Retinal pigment epithelial cell (primary cell): ENCODE measurements at regions not wholly inside any gene's neighbourhood (a gene's known extent, or its start where the extent isn't known, plus 50 kb on each side); places are given as distances from the start of the nearest gene placed in this dataset.

Experiments used
- DNase-seq: peaks from one replicate; pipeline ENCODE4 v3.0.0-alpha.2; 2010; ENCODE audit warnings: low read depth
- H3K4me3 ChIP-seq: 2 replicates; pipeline ENCODE4 v1.5.1; 2011; ENCODE audit warnings: mild to moderate bottlenecking, low read length, control low read depth, moderate library complexity
- TF ChIP-seq, protein P1 (sequence below): conservative IDR thresholded peaks from 2 replicates; pipeline ENCODE4 v1.5.1; 2011; ENCODE audit warnings: low read depth, low read length, control low read depth, inconsistent platforms

DNA sequence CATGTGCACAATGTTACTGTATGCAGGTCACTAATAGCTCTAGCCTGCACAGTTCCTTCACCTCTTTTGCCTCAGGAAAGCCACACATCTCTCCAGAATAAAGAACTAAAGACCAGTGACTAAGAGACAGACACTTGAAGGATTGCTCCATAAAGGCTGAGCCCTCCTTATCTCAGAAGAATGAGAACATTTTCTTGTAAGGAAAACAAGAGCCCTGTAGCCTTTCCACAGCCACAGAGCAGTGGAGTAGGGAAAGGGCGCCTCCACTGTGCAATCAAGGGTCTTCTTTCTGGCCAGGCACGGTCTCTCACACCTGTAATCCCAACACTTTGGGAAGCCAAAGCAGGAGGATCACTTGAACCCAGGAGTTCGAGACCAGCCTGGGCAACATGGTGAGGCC lies 202.6 kb upstream of the TMEM45B start:
- H3K4me3 ChIP-seq = no peak overlapping the region
- DNase-seq = no peak
- TF ChIP-seq, protein P1, sequence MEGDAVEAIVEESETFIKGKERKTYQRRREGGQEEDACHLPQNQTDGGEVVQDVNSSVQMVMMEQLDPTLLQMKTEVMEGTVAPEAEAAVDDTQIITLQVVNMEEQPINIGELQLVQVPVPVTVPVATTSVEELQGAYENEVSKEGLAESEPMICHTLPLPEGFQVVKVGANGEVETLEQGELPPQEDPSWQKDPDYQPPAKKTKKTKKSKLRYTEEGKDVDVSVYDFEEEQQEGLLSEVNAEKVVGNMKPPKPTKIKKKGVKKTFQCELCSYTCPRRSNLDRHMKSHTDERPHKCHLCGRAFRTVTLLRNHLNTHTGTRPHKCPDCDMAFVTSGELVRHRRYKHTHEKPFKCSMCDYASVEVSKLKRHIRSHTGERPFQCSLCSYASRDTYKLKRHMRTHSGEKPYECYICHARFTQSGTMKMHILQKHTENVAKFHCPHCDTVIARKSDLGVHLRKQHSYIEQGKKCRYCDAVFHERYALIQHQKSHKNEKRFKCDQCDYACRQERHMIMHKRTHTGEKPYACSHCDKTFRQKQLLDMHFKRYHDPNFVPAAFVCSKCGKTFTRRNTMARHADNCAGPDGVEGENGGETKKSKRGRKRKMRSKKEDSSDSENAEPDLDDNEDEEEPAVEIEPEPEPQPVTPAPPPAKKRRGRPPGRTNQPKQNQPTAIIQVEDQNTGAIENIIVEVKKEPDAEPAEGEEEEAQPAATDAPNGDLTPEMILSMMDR = no peak

DNA sequence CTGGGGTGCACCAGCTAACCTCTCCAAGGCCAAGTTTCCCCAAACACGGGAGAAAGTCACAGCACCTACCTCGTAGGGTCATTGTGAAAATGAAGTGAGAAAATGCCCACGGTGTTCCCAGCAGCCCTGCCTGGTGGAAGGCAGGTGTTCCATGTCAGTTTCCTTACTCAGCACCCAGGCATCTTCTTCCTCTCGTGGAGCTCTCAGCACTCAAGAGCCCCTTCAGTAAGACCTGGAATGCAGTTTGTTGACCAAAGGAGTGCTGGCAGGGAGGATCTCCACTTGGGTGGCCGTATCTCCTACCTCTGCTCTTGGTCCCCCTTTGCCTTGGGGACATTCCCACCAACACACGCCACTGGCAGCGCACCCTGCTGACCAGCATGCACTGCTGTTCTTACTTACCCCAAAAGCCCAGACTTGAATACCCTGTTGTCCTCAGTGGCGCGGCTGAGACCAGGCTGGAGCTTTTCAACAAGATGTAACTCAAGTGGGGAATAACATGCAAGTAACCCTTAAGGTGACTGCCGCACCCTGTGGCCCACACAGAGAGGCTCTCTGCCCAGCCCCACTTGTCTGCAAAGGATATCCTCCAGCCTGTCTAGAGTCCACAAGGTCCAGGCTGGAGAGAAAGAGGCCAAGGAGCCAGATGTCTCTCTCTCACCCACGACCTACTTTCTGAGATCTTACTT lies 201.2 kb upstream of the TMEM45B start:
- DNase-seq = no peak
- TF ChIP-seq, protein P1 = no peak
- H3K4me3 ChIP-seq = no peak overlapping the region

DNA sequence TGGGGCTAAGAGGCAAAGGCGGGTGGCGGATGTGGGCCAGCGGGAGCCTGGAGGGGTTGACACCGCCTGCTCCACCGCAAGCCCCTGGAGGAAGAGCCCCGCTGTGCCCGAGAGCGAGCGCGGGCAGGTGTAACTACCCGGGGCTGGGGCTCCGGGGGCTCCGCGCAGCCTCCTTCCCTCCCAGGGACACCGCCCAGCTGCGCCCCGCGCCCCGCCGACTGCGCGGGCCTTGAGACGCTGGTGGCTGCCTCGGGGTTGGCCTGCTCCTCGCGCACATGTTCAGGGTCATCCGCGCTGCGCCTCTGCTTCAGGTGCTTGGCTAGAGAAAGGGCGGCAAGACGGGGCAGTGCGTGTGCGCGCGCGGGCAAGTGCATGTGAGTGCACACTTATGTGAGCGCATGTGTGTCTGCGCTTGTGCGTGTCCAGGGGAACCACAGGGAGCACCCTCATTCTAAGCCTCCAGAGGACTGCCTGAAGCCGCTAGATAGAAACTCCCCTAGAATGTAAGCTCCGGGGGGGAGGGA lies 197.5 kb upstream of the TMEM45B start:
- TF ChIP-seq, protein P1 = no peak
- no peak for DNase-seq
- no peak overlapping the region for H3K4me3 ChIP-seq

DNA sequence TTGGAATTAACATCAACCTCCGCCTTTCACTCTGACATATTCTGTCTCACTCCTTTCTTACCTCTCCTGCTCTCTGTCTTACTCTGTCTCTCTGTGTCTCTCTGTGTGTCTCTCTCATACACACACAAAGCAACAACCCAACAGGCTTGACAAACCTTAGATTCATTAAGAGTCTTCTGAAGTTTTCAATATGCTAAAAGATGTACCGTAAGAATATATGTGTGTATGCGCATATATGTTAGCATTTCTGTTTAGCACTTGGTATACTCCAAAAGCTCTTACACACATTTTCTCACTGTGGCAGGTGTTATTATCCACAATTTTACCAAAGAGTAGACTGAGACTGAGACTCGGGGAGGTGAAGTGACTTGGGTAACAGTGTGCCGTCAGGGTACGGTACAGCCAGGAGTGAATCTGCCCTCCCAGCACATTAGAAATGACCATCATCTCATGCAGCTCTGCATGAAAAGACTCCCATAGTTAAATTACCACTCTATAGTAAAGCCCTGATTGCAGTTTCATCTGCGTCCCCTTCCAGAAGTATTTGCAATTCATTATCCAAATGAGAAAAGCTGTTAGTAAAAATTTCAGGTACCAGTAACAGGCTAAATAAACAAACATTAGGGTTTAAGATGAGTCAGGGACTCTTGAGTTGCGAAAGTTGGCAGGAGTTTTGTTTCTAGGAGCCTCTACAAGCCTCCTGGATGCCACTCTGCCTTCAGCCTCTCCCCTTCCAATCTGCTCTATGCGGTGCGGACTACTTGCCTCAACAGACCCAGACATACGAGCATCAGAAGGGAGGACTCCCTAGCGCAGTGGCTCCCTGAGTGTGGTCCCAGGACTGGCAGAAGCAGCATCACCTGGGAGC lies 195.2 kb upstream of the TMEM45B start:
- DNase-seq = no peak
- H3K4me3 ChIP-seq = no peak overlapping the region
- TF ChIP-seq, protein P1 = no peak

DNA sequence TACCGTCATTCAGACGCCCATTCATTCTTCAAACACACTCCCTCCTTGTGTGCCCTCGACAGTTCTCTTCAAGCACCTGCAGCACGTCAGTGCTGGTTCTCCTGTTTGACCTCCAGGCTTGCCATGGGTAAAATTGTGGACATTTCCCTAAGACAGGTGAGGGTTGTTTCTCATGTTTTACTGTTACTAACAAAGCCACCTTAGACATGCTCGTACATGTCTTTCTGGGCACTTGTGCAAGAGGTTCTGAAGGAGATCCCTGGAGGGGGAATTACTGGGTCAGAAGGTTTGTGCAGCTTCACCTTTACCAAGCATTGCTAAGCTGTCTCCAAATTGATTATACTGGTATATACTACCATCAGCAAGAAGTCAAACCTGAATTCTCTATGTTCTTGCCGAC lies 189.7 kb upstream of the TMEM45B start:
- DNase-seq = no peak
- TF ChIP-seq, protein P1 = no peak
- H3K4me3 ChIP-seq = no peak overlapping the region

DNA sequence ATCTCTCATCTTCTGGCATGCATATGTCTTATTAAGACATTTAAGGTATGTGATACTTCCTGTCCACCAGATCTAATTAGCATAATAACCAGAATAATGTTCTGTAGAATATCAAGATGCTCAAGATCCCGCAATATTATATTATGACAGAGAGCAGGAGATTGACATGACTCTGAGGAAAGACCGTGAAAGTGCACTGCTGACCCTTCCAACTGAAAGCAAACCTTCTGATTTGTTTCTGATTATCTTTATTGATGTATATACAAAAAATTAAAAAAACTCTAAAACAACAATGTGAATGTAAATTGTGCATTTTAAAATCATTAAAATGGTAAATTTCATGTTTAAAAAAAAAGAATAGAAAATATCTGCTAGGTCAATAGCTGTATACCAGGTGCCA lies 184.4 kb upstream of the TMEM45B start:
- H3K4me3 ChIP-seq = no peak overlapping the region
- TF ChIP-seq, protein P1 = no peak
- no peak for DNase-seq
